HL-60/S4 treated with phorbol 12-myristate 13-acetate at 8.2 ng/mL for 4 days and 3 days (cell line): ENCODE measurements at regions not wholly inside any gene's neighbourhood (a gene's known extent, or its start where the extent isn't known, plus 50 kb on each side); places are given as distances from the start of the nearest gene placed in this dataset.

ENCODE experiments used
- in situ Hi-C: fragments of 300-500 bp; cut with MboI; formaldehyde crosslinking; loops from 2 replicates; pipeline ENCODE4 v1.15.0; 2022; ENCODE audit warnings: low sequenced_read_pairs

DNA sequence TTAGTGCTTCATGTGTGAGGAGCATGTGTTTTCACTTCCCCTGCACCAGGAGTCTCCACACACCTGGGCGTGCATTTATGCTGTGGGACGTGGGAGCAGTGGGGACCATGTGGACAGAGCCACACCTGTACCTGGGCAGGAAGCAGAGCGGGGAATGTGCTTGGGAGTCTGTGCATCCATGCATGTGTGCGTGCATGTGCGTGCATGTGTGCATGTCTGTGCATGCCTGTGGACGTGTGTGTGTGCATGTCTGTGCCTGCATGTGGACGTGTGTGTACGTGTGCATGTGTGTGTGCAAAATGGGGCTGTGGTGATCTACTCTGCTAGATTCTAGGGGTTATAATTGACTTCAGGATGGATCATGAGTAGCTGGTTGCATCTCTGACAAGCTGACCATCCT, 224.0 kb upstream of the GMDS start:
- in situ Hi-C loops, result no loop called here

DNA sequence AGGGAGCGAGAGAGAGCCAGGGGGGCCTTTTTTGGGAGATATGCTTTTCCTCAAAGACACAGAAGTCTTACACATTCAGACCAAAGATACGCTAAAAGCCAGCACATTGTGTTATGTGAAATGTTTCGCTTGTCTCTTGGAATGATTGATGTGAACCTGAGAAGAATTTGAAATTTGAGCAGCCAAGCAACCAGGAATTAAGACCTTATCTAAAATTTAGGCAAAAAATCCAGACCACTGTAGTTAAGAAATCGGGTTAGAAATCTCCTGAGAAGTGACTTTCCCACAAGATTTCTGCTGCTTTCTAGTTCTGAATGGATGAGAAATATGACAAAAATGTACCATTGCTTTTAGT, 223.2 kb upstream of the GMDS start:
- in situ Hi-C loops, result no loop called here

DNA sequence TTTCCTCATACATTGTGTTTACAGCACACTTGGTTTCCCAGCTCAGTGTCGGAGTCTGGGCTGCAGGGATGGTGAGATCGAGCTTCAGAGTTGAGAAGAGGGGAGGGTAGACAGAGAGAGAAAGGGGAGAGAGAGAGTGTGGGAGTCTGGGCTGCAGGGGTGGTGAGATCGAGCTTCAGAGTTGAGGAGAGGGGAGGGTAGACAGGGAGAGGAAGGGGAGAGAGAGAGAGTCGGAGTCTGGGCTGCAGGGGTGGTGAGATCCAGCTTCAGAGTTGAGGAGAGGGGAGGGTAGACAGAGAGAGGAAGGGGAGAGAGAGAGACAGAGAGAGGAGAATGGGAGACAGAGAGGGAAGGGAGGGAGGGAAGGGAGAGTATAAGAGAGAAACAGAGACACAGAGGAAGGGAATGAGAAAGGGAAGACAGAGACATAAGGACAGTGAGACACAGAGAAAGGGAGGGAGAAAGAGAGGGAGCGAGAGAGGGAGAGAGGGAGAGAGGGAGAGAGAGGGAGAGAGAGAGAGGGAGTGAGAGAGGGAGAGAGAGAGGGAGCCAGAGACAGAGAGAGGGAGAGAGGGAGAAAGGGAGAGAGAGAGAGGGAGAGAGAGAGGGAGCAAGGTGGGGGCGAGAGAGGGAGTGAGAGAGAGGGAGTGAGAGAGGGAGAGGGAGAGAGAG, 222.7 kb upstream of the GMDS start:
- in situ Hi-C loops, result no loop called here

DNA sequence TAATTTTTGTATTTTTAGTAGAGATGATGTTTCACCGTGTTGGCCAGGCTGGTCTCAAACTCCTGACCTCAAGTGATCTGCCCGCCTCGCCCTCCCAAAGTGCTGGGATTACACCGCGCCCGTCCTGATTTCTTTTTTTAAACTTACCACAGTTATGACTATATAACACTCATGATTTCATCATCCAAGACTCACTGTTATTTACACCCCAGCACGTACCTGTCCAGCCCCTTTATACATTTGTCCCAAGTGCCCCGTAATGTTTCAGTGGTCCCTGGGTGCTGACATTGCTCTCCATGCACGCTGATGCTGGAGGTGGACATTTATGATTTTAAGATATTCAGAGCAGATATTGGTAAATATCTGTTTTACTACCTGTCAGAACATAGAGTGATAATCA, 219.9 kb upstream of the GMDS start:
- in situ Hi-C loops, result no loop called here

DNA sequence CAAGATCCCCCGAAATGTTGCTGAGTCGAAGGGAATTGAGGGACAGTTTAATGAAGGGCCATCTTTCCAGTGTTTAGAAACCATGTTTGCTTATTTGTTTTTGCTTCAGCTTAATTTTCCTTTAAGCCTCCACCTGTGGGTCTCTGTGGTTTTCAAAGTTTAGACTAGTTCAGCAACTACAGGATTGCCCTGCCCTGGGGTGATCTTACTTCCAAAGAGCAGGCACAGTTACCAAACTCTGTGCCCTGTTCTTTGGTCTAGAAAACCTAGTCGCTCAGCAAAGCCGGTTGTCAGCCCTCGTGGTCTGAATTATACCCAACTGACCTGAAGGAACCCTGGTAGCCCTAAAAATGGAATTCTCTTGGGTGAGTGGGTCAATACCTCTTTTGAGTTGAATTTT, 219.2 kb upstream of the GMDS start:
- in situ Hi-C loops, result no loop called here

DNA sequence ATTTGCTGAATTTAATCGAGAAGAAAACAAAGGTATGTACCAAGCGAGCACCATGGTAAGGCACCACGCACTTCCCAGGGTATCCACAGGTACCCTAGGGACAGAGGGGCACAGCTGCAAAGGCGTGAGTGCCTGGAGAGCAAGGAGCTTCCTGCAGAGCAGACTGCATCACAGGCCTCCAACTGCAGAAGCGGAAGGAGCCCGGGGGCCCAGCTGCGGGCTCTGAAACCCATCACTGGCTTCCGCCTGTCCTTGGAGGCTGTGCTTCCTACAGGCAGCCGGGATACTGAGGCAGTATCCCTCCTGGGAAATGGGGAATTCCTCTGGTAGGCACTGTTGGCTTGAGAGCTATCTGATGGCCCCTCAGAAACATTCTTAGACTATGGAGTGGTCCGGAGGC, 217.4 kb upstream of the GMDS start:
- in situ Hi-C loops, result no loop called here

DNA sequence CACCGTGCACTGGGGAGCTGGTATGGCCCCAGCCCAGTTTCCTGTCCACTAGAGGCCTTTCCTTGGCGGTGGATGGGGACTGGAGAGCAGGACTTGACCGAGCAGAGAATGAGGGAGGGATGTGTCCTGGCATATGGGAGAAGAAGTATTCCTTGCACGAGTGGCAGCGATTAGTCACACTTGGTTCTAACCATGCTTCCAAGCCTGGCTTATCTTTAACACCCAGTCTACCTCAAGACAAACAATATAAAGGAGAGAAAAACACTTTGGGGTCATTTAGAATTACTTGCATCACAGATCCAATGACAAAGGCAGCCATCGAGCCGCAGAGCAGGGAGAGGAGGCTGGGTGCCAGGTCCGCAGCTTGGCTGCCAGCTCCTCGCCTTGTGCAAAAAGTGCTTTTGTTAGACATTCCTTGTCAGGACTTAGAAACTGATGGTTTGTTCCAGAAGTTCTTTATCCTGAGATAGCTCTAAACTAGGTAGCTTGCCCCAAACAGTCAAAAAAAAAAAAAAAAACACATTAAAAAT, 214.9 kb upstream of the GMDS start:
- in situ Hi-C loops, result no loop called here

DNA sequence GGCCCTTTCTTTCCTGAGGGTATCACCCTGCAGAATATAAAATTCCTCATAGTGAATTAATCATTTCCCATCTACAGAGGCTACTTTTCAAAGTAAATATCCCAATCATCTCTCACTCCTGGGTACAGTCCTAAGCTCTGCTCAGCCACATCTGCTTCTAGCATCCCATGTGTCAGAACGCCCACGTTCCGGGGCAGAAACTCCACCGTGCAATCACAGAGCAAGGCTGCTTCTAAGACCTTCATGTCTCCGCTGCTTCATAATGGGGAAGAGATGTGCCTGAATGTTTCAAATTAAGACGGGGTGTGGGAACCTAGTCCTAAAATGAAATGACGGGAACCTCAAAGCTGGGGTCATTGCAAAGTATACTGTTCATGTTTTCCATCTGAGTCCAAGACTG, 208.8 kb upstream of the GMDS start:
- in situ Hi-C loops, result no loop called here

DNA sequence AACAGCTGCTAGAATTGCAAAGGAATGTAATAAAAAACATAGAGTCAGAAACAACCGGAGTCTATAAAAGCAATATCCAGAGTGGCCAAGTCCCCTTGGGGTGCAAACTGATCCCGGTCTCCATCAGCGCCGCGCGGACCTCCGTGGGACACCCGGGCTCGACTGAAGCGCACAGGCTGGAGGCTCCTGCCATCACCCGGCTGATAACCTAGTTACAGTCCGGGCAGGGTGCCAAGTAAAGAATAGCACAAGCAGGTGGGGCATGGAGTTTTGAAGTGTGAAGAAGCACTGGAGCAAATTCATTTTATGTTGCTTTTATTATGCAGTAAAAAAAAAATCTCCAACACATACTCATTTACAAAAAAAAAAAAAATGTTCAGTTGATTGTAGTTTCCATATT, 205.1 kb upstream of the GMDS start:
- in situ Hi-C loops, result no loop called here

DNA sequence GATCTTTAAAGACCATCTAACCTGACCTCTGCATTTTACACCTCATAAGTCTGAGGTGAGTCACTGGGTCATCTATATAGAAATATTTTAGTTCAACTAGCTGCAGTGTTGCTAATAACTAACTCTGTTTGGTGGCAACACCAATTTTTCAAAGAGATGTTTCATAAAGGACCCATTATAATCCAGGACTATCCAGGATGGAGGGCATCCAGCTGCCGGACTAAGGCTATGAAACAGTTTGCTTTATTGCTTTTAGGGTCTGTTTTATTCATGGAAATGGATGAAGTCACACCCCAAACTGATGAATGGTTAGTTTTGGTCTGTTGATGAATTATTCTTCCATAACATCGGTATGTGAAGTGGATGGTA, 204.2 kb upstream of the GMDS start:
- in situ Hi-C loops, result no loop called here

DNA sequence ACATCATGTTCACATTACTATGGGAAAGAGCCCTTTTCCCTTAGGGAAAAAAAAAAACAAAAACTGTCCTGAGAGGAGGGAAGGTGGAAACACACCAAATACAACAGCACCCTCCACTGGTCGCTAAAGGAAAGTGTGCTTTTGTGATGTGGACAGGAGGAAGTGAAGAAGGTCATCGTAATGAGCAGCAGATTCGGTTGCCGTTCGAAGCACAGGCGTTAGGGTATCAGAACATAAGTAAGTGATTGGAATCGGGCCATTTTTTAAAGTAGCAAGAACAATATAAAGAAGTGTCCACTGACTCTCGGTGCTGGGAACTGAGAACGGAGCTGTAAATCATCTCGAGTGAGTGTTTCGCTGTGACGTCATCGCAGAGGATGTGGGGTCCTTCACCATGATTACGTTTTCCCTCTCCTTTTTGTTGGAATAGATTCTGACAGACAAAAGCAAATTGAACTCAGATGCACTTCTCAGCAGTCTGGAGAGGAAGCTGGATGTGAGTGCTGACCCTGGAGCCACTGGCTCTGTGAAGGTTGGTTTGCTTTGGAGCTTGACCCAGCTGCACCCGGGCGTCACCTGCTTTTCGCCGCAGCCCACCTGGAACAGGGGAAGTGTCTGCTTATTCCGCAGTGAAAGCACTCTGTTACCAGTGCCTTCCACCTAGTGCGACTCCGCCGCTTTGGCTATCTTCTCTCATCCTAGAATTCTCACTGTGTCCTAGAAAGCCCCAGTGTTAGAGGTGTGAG, 203.6 kb upstream of the GMDS start:
- in situ Hi-C loops, result no loop called here

DNA sequence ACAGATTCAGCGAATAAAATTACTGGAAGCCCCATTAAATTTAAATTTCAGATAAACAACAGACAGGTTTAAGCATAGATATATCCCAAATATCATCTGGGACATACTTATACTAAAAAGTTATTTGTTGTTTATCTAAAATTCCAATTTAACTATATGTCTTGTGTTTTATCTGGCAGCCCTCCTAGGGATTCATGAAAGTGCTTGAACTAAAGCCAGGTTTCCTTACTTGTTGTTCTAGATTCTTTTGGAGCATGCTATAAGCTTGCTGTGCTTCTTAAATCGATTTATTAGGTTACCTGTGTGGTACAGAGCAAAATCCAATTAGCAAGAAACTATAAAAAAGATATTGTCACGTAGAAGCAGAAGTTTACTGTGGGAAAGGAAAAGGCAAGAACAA, 202.5 kb upstream of the GMDS start:
- in situ Hi-C loops, result no loop called here

DNA sequence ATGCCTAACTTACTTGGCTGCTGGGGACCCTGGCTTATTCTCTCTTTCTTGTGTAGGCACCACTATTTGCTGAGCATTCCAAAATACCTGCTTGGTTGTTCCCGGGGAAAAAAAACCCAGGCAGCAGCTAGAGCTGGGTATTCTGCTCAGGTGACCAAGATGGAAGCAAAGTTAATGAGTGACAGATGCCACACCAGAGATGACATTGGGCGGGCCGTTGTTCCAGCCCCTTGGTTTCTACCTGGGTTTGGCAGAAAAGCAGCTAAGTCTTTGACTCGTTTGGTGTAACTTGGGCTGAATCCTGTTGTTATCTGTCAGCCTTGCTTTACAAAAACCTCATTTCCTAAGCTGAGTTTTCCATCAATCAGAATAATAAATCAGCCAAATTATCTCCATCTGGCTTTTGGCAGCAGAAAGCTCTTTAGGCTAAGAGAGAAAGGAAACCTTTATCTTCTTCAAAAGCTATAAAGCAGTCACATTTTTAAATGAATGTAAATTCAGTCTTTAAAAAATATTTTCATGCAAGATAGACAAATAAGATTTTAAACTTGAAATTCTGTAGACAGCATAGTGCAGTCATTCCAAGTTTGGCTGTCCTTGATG, 202.0 kb upstream of the GMDS start:
- in situ Hi-C loops, result no loop called here

DNA sequence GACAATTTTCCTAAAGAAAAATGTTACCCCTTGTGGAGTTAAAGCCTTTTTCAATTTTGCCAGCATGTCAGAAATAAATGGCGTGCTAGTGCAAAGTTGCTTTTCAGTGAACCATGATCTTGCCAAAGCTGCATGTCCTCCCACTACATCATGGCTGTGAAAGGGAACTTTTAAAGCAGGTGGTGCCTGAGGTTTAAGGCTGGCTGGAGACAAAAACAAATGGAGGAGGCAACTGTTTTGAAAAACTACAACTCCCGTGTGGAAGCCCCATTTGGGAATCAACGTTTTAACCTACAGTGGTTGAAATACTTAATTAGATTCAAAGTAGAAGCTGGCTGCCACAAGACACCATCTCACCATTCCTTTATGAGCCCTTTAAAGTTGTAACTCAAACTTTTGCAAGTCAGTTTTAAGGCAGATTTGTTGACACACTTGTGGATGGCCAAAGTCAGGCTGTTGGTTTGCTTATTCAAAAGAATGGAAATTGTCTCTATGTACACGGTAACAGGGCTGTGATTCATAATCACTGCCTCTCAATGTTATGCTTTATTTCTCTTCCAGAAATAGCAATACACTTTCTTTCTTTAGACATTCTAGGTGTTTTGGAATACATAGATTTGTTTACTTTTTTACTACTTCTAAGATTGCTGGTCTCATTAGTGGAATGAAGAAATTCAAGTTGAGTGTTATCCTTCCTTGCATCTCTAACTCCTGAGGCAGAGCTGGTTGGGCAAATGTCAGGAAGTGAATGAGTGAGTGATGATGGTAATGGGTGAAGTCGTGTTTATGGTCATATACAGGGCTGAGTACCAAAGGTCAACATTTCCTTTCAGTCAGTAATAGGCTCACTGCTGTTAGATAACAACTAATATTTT, 196.4 kb upstream of the GMDS start:
- in situ Hi-C loops, result no loop called here

DNA sequence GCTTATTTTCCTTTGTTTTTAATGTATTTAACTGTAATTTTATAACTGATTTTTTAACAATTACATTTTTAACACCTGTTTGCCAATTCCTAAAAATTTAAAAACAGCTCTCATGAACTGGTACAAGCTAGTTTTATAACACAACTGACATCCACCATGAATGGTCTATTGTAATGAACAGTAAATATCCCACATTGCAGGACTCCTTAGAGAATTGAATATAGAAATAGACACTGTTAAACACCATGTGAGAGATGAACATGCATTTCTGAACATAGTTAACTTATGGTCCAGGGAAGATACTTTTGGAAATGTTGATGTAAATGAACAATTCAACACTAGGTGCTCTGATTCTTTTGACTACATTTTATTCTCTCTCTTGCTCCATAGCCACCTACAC, 195.1 kb upstream of the GMDS start:
- in situ Hi-C loops, result no loop called here

DNA sequence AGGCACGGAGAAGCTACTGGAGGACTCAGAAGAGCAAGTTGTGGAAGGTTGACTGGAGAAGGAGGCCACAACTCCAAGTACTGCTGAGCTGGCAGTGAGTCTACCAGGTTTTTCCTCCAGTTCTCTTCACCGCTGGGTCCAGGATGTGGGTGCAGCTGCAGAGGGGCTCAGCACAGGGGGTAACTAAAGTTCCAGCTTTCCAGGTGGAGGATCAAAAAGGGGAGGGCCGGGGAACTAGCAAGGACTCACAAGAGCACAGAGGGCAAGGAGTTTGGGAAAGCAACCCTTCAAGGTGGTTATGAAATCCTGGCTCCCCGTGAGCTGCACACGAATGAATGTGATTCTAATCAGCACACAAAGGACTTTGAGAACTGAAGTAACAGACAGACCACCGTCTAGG, 194.2 kb upstream of the GMDS start:
- in situ Hi-C loops, result no loop called here

DNA sequence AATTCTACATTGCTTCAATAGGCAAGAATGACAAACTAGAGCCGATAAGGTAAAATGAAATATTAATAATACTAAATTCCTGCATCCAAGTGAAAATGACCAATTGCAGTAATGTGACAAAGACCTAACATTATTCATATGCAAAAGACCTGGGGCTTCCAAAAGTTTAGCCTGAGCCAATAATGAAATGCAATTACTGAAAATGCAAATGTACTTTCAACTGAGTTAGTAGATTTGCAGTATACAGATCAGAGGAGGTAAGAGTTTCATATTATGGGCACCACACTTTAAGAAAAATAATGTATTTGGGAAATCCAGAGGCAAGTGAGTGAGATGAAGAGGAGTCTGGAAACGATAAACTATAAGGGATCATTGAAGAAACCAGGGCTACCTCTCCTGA, 193.7 kb upstream of the GMDS start:
- in situ Hi-C loops, result no loop called here

DNA sequence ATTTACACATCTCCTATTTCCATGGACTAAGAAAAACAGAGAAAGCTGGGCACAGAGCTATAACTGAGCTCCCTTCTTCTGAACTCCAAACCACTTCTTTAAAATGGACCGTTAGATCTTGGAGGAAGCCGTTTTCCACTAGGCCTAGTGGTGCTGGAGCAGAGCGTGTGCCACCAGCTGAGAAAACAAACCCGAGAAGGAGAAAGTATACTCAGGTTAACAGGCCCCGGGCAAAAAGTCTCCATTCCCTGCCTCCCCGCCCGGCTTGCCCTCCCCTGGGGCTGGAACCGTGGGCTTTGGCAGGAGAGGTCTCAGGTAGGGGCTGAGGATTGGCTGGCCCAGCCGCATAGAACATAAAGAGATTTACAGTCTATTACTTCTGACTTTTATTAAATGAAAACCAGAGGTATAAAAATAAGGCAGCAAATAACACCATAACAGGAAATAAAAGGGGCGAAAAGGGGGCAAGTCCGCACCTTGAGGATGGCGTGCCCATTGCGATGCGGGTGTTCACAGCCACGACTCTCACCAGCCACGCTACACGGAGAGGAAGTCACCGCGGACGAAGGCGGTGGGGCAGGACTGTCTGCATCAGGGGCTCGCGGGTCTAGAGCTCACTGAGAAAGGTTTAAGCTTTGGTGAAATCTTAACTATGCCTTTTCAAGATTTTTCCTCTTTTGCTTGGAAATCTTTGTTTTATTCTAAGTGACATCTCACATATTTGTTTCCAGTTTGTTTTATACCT, 191.2 kb upstream of the GMDS start:
- in situ Hi-C loops, result no loop called here

DNA sequence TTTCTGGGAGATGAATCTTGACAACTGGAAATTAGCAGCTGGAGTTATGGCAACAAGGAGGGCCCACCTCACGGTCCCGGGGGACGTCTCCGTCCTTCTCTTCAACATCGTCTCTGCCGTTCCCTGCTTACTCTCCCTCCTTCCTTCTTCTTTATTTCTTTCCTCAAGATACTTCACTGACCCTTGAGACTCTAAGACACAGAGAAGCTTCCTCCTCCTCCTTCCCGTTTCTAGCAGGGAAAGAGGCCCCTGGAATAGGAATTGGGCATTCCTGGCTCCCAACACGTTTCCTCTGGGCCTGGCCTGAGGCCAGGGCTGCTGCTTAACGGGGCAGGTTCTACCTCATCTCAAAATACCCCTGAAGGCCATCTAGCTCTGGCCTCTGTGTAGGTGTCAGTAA, 189.9 kb upstream of the GMDS start:
- in situ Hi-C loops, result no loop called here

DNA sequence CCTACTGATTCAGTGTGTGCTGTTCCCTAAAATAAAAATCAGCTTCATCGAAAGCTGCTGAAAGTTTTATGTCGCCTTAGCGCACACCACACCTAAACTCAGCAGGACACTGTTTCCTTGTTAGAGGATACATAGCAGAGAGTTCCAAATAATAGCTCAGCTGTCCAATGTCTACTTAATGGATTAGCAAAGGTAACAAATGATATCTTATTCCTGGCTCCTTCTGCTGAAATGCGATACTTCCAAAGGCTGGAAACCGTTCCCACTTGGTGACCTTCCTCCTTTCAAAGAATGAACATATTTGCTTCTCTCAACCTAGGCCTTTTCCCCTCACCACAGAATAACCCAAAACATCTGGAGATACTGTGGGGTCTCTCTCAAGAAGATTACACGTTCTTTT, 189.5 kb upstream of the GMDS start:
- in situ Hi-C loops, result no loop called here

DNA sequence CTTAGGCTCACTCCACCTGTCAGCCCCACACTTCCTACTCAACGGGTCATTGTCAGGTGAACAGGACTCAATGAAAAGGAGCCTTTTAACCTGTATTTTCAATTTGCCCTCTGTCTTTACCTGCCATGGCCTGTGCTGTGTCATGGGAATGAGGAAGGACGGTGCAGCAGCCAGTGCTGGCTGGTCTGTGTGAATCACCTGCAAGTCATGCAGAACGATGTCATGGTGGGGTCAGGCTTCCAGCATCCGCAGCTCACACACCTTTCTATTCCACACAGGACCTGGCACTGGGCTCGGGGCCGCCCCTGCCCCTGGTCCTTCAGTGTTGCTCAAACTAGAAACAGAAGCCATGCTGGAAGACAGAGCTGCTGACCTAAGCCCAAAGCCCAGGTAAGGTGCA, 188.7 kb upstream of the GMDS start:
- in situ Hi-C loops, result no loop called here
